Peyer's patch (tissue), 4 donors: ENCODE measurements at regions not wholly inside any gene's neighbourhood (a gene's known extent, or its start where the extent isn't known, plus 50 kb on each side); places are given as distances from the start of the nearest gene placed in this dataset.
A peak's percentile ranks its signal among the peaks of the same experiment; 100 is the strongest.

Experiments used
- DNase-seq, 3 donors: peaks; one replicate each; pipeline ENCODE4 v3.0.0-alpha.2; 2017 to 2019
- H3K27ac ChIP-seq, 4 donors: fragments of 200-600 bp; sonication (generic); one replicate each; pipeline ENCODE4 v1.5.1; 2016 to 2019
- H3K27me3 ChIP-seq, 2 donors: fragments of 200-600 bp; sonication (generic); one replicate each; pipeline ENCODE4 v1.5.1; 2019
- H3K36me3 ChIP-seq, 3 donors: fragments of 200-600 bp; sonication (generic); one replicate each; pipeline ENCODE4 v1.5.1; 2016 to 2019
- H3K4me1 ChIP-seq, 4 donors: fragments of 200-600 bp; sonication (generic); one replicate each; pipeline ENCODE4 v1.5.1; 2016 to 2019
- H3K4me3 ChIP-seq, 4 donors: fragments of 200-600 bp; sonication (generic); 1 replicate in 3 of 4; 2 replicates in 1 of 4; pipeline ENCODE4 v1.5.1; 2016 to 2019; ENCODE audit warnings: mild to moderate bottlenecking in 1 of 4
- H3K9me3 ChIP-seq, 4 donors: fragments of 200-600 bp; sonication (generic); one replicate each; pipeline ENCODE4 v1.5.1; 2016 to 2019; ENCODE audit warnings: mild to moderate bottlenecking in 1 of 4
- CTCF ChIP-seq, 6 experiments: fragments of 450-650 bp in 4 of 6; fragments of 200-600 bp in 2 of 6; sonication (generic) in 1 of 6; IDR thresholded peaks; one replicate each; pipeline ENCODE4 v1.5.1; 2017 to 2019; ENCODE audit warnings: antibody characterized with exemption in 6 of 6, mild to moderate bottlenecking in 3 of 6, moderate library complexity in 1 of 6
- POLR2A ChIP-seq, 2 donors: fragments of 450-650 bp; IDR thresholded peaks; one replicate each; pipeline ENCODE4 v1.5.1; 2017; ENCODE audit warnings: antibody characterized with exemption in 2 of 2, mild to moderate bottlenecking in 2 of 2, moderate library complexity in 2 of 2

- Histone ChIP-seq H3K4me3 (no peak overlapping the region), H3K36me3 (no peaks in the 10 kb centered on the region), H3K9me3 (no peaks in the 10 kb centered on the region), H3K4me1 (no peaks in the 10 kb centered on the region), H3K27me3 (no peaks in the 10 kb centered on the region), H3K27ac (no peak overlapping the region)
- TF ChIP-seq POLR2A (IDR thresholded peaks at IDR 0.05) (no peak), CTCF (IDR thresholded peaks at IDR 0.05) (no peak)
- no peak for DNase-seq
Measured at GRCh38 chr10:123502983-123503382, 163.2 kb upstream of the GPR26 start.

DNA sequence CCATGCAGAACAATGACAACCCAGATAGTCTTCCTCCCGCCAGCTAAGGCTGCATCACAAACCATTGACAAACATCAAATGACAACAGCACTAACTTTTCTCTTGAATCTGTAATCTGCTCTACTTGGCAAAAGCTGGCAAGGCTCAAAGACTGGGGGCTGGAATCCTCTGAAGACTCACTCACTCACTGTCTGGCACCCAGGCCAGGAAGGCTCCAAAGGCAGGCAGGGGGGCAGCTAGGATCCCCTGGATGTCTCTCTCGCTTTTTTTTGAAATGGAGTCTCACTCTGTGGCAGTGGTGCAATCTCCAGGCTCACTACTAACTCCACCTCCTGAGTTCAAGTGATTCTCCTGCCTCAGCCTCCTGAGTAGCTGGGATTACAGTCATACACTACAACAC, 159.7 kb upstream of the GPR26 start:
- TF ChIP-seq POLR2A (IDR thresholded peaks at IDR 0.05), result no peak
- no peak for TF ChIP-seq CTCF (IDR thresholded peaks at IDR 0.05)
- H3K4me1 ChIP-seq, result no peaks in the 10 kb centered on the region
- H3K9me3 ChIP-seq, result no peaks in the 10 kb centered on the region
- DNase-seq, result no peak
- H3K36me3 ChIP-seq, result no peaks in the 10 kb centered on the region
- no peak overlapping the region for H3K27ac ChIP-seq
- H3K4me3 ChIP-seq, result no peak overlapping the region
- H3K27me3 ChIP-seq, result no peaks in the 10 kb centered on the region

DNA sequence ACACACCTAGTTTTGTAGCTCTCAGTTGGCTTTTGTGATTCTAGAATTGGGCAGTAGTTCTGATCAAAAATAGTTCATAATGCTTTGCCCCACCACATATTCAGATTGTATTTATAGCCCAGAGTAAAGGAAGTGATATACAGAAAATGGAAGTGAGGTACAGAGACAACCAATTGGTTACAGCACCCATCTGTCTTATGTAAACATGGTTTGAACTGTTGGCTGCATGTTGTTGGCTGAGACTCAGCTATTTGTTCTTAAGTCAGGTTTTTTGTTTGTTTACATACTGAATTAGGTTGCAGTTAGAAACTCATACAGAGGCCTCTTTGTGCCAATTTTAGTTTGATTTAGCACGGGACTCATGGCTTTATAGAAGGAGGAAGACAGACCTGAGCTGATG, 158.9 kb upstream of the GPR26 start:
- Histone ChIP-seq H3K27ac (no peak overlapping the region), H3K4me1 (no peaks in the 10 kb centered on the region), H3K27me3 (no peaks in the 10 kb centered on the region), H3K36me3 (no peaks in the 10 kb centered on the region), H3K9me3 (no peaks in the 10 kb centered on the region), H3K4me3 (no peak overlapping the region)
- no peak for TF ChIP-seq POLR2A (IDR thresholded peaks at IDR 0.05)
- no peak for TF ChIP-seq CTCF (IDR thresholded peaks at IDR 0.05)
- DNase-seq, result no peak

GRCh38 chr10:123509338-123509737, 156.8 kb upstream of the GPR26 start:
- H3K27ac ChIP-seq, result no peak overlapping the region
- no peaks in the 10 kb centered on the region for H3K9me3 ChIP-seq
- no peaks in the 10 kb centered on the region for H3K27me3 ChIP-seq
- DNase-seq, result peak in 1 of 3 donors; percentile 18
- H3K36me3 ChIP-seq, result no peaks in the 10 kb centered on the region
- H3K4me1 ChIP-seq, result no peaks in the 10 kb centered on the region
- TF ChIP-seq POLR2A (IDR thresholded peaks at IDR 0.05) (no peak), CTCF (IDR thresholded peaks at IDR 0.05) (no peak)
- no peak overlapping the region for H3K4me3 ChIP-seq

- peak in 1 of 3 donors; percentile 17 for DNase-seq
- Histone ChIP-seq H3K4me1 (no peaks in the 10 kb centered on the region), H3K27ac (no peak overlapping the region), H3K27me3 (no peaks in the 10 kb centered on the region), H3K9me3 (no peaks in the 10 kb centered on the region), H3K4me3 (no peak overlapping the region), H3K36me3 (no peaks in the 10 kb centered on the region)
- TF ChIP-seq CTCF (IDR thresholded peaks at IDR 0.05), result no peak
- no peak for TF ChIP-seq POLR2A (IDR thresholded peaks at IDR 0.05)
Measured at GRCh38 chr10:123512901-123513775, 153.0 kb upstream of the GPR26 start.
